Upper lobe of left lung (tissue), 4 donors: ENCODE measurements at regions not wholly inside any gene's neighbourhood (a gene's known extent, or its start where the extent isn't known, plus 50 kb on each side); places are given as distances from the start of the nearest gene placed in this dataset.
"Not testable (repeated sequence)": the region's sequence is repeated elsewhere in the genome, so short reads cannot be mapped to it uniquely, and the experiment has no call there.

ENCODE experiments used
- POLR2A ChIP-seq, 4 donors: fragments of 450-650 bp; IDR thresholded peaks; one replicate each; pipeline ENCODE4 v1.5.1; 2016 to 2017; ENCODE audit warnings: antibody characterized with exemption in 4 of 4, mild to moderate bottlenecking in 2 of 4
- POLR2AphosphoS5 ChIP-seq, 2 donors: sonication (generic); formaldehyde crosslinking; IDR thresholded peaks; one replicate each; pipeline ENCODE4 v1.5.1; 2017; ENCODE audit warnings: antibody characterized with exemption in 2 of 2

DNA sequence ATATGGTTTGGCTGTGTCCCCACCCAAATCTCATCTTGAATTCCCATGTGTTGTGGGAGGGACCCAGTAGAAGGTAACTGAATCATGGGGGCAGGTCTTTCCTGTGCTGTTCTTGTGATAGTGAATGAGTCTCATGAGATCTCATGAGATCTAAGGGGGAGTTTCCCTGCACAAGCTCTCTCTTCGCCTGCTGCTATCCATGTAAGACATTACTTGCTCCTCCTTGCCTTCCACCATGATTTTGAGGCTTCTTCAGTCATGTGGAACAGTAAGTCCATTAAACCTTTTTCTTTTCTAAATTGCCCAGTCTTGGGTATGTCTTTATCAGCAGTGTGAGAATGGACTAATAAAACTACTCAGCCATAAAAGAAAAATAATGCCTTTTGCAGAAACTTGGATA is 80.8 kb upstream of the SERPINE2 start:
- not testable (repeated sequence) for TF ChIP-seq POLR2A, POLR2AphosphoS5 (IDR thresholded peaks at IDR 0.05)
